OCI-LY1 (cell line): ENCODE measurements at regions not wholly inside any gene's neighbourhood (a gene's known extent, or its start where the extent isn't known, plus 50 kb on each side); places are given as distances from the start of the nearest gene placed in this dataset.

Experiments used
- H2AFZ ChIP-seq: fragments of 200-600 bp; sonication (generic), shearing (Covaris generic); 2 replicates; pipeline ENCODE4 v1.6.0; 2014; ENCODE audit warnings: antibody characterized with exemption, mild to moderate bottlenecking, low read length
- H3F3A ChIP-seq: fragments of 200-600 bp; sonication (generic), shearing (Covaris generic); 2 replicates; pipeline ENCODE4 v1.6.0; 2014; ENCODE audit warnings: mild to moderate bottlenecking, antibody characterized with exemption, low read length, moderate library complexity; ENCODE audit not compliant: insufficient read depth
- H3K27ac ChIP-seq: fragments of 200-600 bp; sonication (generic); 2 replicates; pipeline ENCODE4 v1.5.1; 2014; ENCODE audit warnings: low read length, mixed run types, mild to moderate bottlenecking, low read depth; ENCODE audit not compliant: poor library complexity, severe bottlenecking
- H3K27me3 ChIP-seq: fragments of 200-600 bp; sonication (generic); 2 replicates; pipeline ENCODE4 v1.6.0; 2014; ENCODE audit warnings: antibody characterized with exemption, mild to moderate bottlenecking, low read length, moderate library complexity; ENCODE audit not compliant: insufficient read depth
- H3K36me3 ChIP-seq: fragments of 200-600 bp; sonication (generic); 2 replicates; pipeline ENCODE4 v1.6.1; 2014; ENCODE audit warnings: mild to moderate bottlenecking, antibody characterized with exemption, low read length, moderate library complexity, mixed read lengths; ENCODE audit not compliant: insufficient read depth
- H3K4me1 ChIP-seq: fragments of 200-600 bp; sonication (generic); 2 replicates; pipeline ENCODE4 v1.5.1; 2014; ENCODE audit warnings: mild to moderate bottlenecking, low read length, moderate library complexity; ENCODE audit not compliant: insufficient read depth, severe bottlenecking
- H3K4me2 ChIP-seq: fragments of 200-600 bp; sonication (generic), shearing (Covaris generic); 2 replicates; pipeline ENCODE4 v1.6.1; 2014; ENCODE audit warnings: low read length
- H3K4me3 ChIP-seq: fragments of 200-600 bp; sonication (generic); 2 replicates; pipeline ENCODE4 v1.5.1; 2014; ENCODE audit warnings: low read length, low read depth, mild to moderate bottlenecking, mixed read lengths; ENCODE audit not compliant: poor library complexity, severe bottlenecking
- H3K79me2 ChIP-seq: fragments of 200-600 bp; shearing (Covaris generic); 2 replicates; pipeline ENCODE4 v1.6.1; 2016; ENCODE audit warnings: mixed run types, low read length, mixed read lengths; ENCODE audit not compliant: insufficient read depth
- H3K9ac ChIP-seq: fragments of 200-600 bp; sonication (generic), shearing (Covaris generic); 2 replicates; pipeline ENCODE4 v1.6.1; 2014; ENCODE audit warnings: mild to moderate bottlenecking, low read length, mixed read lengths
- H3K9me2 ChIP-seq: fragments of 200-600 bp; sonication (generic), shearing (Covaris generic); 2 replicates; pipeline ENCODE4 v1.6.1; 2014; ENCODE audit warnings: low read depth, mild to moderate bottlenecking, low read length, mixed read lengths
- H3K9me3 ChIP-seq: fragments of 200-600 bp; shearing (Covaris generic); 2 replicates; pipeline ENCODE4 v1.6.1; 2014; ENCODE audit warnings: low read length, mixed read lengths
- H4K20me1 ChIP-seq: fragments of 200-600 bp; sonication (generic), shearing (Covaris generic); 2 replicates; pipeline ENCODE4 v1.6.0; 2016; ENCODE audit warnings: mild to moderate bottlenecking, low read length; ENCODE audit not compliant: insufficient read depth
- CTCF ChIP-seq: fragments of 200-600 bp; sonication (generic), shearing (Covaris generic); IDR thresholded peaks from 2 replicates; pipeline ENCODE4 v1.5.1; 2017; ENCODE audit warnings: mild to moderate bottlenecking, antibody characterized with exemption, low read length, moderate library complexity, mixed read lengths
- EZH2 ChIP-seq: fragments of 200-600 bp; sonication (generic), shearing (Covaris generic); IDR thresholded peaks from 2 replicates; pipeline ENCODE4 v1.8.0; 2017; ENCODE audit warnings: borderline replicate concordance, mixed run types, mild to moderate bottlenecking, antibody characterized with exemption, low read length, moderate library complexity, mixed read lengths

- Histone ChIP-seq H4K20me1 (no peaks in the 10 kb centered on the region), H3K79me2 (no peaks in the 10 kb centered on the region), H3K4me1 (no peaks in the 10 kb centered on the region), H3K4me2 (no peak overlapping the region), H3K9ac (no peak overlapping the region), H2AFZ (no peak overlapping the region), H3K27ac (no peak overlapping the region), H3K9me3 (no peaks in the 10 kb centered on the region), H3K9me2 (no peaks in the 10 kb centered on the region; the same call in 1 of the 2 replicates), H3K27me3 (no peaks in the 10 kb centered on the region), H3F3A (no peaks in the 10 kb centered on the region), H3K36me3 (no peaks in the 10 kb centered on the region), H3K4me3 (no peak overlapping the region)
- TF ChIP-seq EZH2 (no peak), CTCF (no peak)
These were observed 390.7 kb upstream of the NETO1 start for GRCh38 chr18:73258375-73259087.

- no peaks in the 10 kb centered on the region for H3K27me3 ChIP-seq
- no peaks in the 10 kb centered on the region for H3F3A ChIP-seq
- no peak for TF ChIP-seq CTCF
- TF ChIP-seq EZH2 = no peak
- H3K9ac ChIP-seq = no peak overlapping the region
- no peaks in the 10 kb centered on the region for H3K9me3 ChIP-seq
- no peak overlapping the region for H2AFZ ChIP-seq
- no peaks in the 10 kb centered on the region for H3K79me2 ChIP-seq
- no peak overlapping the region for H3K27ac ChIP-seq
- no peak overlapping the region for H3K4me2 ChIP-seq
- no peaks in the 10 kb centered on the region for H3K9me2 ChIP-seq
- no peaks in the 10 kb centered on the region for H3K4me1 ChIP-seq
- no peaks in the 10 kb centered on the region for H4K20me1 ChIP-seq
- no peaks in the 10 kb centered on the region for H3K36me3 ChIP-seq
- no peak overlapping the region for H3K4me3 ChIP-seq
These were observed 386.8 kb upstream of the NETO1 start for GRCh38 chr18:73254564-73254963.

GRCh38 chr18:73249030-73249429, 381.2 kb upstream of the NETO1 start:
- Histone ChIP-seq H3K27me3 (no peaks in the 10 kb centered on the region), H3K79me2 (no peaks in the 10 kb centered on the region), H3K27ac (no peak overlapping the region), H3K4me2 (no peak overlapping the region), H3F3A (no peaks in the 10 kb centered on the region), H3K4me1 (no peaks in the 10 kb centered on the region), H2AFZ (no peak overlapping the region), H3K9me3 (no peaks in the 10 kb centered on the region), H3K9ac (no peak overlapping the region), H3K36me3 (no peaks in the 10 kb centered on the region), H4K20me1 (no peaks in the 10 kb centered on the region), H3K9me2 (no peaks in the 10 kb centered on the region), H3K4me3 (no peak overlapping the region)
- TF ChIP-seq EZH2 = no peak
- TF ChIP-seq CTCF = no peak
